ENCODE measurements at regions not wholly inside any gene's neighbourhood (a gene's known extent, or its start where the extent isn't known, plus 50 kb on each side); places are given as distances from the start of the nearest gene placed in this dataset.

GRCh38 chr5:2201421-2201820, 318.7 kb upstream of the IRX4 start:
- no peak for TF ChIP-seq CTCF (IDR thresholded peaks at IDR 0.05)
- TF ChIP-seq POLR2A (IDR thresholded peaks at IDR 0.05): no peak

Measured in body of pancreas (tissue), 4 donors.